ENCODE measurements at regions not wholly inside any gene's neighbourhood (a gene's known extent, or its start where the extent isn't known, plus 50 kb on each side); places are given as distances from the start of the nearest gene placed in this dataset.

DNA sequence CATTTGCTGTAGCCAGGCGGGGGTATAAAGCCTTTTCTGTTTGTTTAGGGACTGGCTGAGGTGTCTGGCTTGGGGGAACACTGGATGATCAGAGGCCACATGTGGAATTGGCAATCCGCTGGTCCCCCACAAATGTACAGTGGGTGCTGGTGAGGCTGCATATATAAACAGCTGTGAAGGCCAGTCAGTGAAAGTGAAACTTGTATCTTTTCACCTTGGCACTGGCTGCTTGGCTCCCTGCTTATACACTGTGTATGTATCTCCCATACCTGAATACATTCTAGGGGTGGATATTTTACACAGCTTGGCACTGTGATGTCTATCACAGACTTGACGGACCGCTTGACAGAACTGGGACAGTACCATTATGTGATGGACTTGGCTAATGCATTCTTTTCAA lies 246.8 kb upstream of the AVPR1A start:
- Histone ChIP-seq H3K9me1 (ENCODE audit: insufficient read depth, low read length) (no peaks in the 10 kb centered on the region), H3K4ac (ENCODE audit: low read depth, low read length) (no peak overlapping the region), H3K4me2 (ENCODE audit: low read depth, low read length) (no peak overlapping the region), H3K9me3 (ENCODE audit: control insufficient read depth, insufficient read depth, low read length) (no peaks in the 10 kb centered on the region), H4K5ac (ENCODE audit: low read depth, low read length) (no peak overlapping the region), H3K14ac (replicated peaks; ENCODE audit: low read depth, low read length) (no peak overlapping the region), H2AK5ac (ENCODE audit: low read depth, low read length) (no peak overlapping the region), H2BK20ac (ENCODE audit: low read depth, low read length) (no peak overlapping the region), H3K79me1 (ENCODE audit: low read depth in 1 of 2, low read length in 2 of 2) (no peaks in the 10 kb centered on the region), H4K20me1 (ENCODE audit: insufficient read depth, low read length) (no peaks in the 10 kb centered on the region), H2AK9ac (replicated peaks; ENCODE audit: low read depth, low read length, poor library complexity) (no peak overlapping the region), H3K18ac (ENCODE audit: low read depth, low read length) (no peak overlapping the region), H3K36me3 (ENCODE audit: control insufficient read depth, insufficient read depth, low read length) (no peaks in the 10 kb centered on the region), H3K27ac (ENCODE audit: insufficient read depth, low read length) (no peak overlapping the region), H3K56ac (ENCODE audit: extremely low read depth, insufficient read depth, low read length) (no peak overlapping the region), H2BK15ac (ENCODE audit: low read depth, low read length) (no peak overlapping the region), H2BK120ac (ENCODE audit: low read depth, low read length) (no peak overlapping the region), H2AFZ (replicated peaks; ENCODE audit: low read length, poor library complexity) (no peak overlapping the region), H3K4me3 (ENCODE audit: insufficient read depth, low read depth, low read length) (no peak overlapping the region), H3K23ac (ENCODE audit: low read depth, low read length) (no peak overlapping the region), H2BK5ac (ENCODE audit: low read depth, low read length, poor library complexity, severe bottlenecking) (no peak overlapping the region), H4K8ac (ENCODE audit: low read depth in 2 of 2, low read length in 2 of 2) (no peak overlapping the region), H3K27me3 (ENCODE audit: control insufficient read depth, insufficient read depth, low read length) (no peaks in the 10 kb centered on the region), H3K4me1 (ENCODE audit: control insufficient read depth, insufficient read depth, low read length) (no peaks in the 10 kb centered on the region), H4K91ac (ENCODE audit: insufficient read depth, low read depth, low read length) (no peak overlapping the region), H3K9ac (ENCODE audit: low read depth, low read length) (no peak overlapping the region)
- no TSS peak for BruUV-seq (replicated peaks)
- ChIA-PET POLR2A (ENCODE audit: unreplicated experiment) (no interaction called here), CTCF (no interaction called here)
- in situ Hi-C loops (cut with MboI; ENCODE audit: low sequenced_read_pairs) = no loop called here
- intact Hi-C loops (cut with micrococcal nuclease) = no loop called here
- no peak for ATAC-seq (ENCODE audit: low read depth)
- dilution Hi-C loops (cut with HindIII; ENCODE audit: low sequenced_read_pairs, unreplicated experiment) = no loop called here
- WGBS, 2 experiments (ENCODE audit: extremely low coverage in 2 of 2, insufficient read length in 1 of 2) = 67% methylated on average over 3 of the region's 4 CpGs; no CpG with 5 or more reads in 1 of the 2 experiments
- DNase-seq = no peak
- TF ChIP-seq POLR2A (IDR thresholded peaks at IDR 0.05; ENCODE audit: low read depth, low read length) (no peak), RFX5 (IDR thresholded peaks at IDR 0.05; ENCODE audit: low read depth, low read length) (no peak)
